ENCODE measurements at regions not wholly inside any gene's neighbourhood (a gene's known extent, or its start where the extent isn't known, plus 50 kb on each side); places are given as distances from the start of the nearest gene placed in this dataset.

- Histone ChIP-seq H3K27me3 (ENCODE audit: insufficient read depth) (no peaks in the 10 kb centered on the region), H3K4me1 (ENCODE audit: control insufficient read depth in 1 of 2, insufficient read depth in 2 of 2, low read depth in 1 of 2, low read length in 1 of 2) (0 out of 4 replicates have a peak, but pooled peaks cover 0 to 5% of the 10 kb centered on the region in 2 experiments), H3F3A (replicated peaks; ENCODE audit: insufficient read depth) (peaks cover 12% of the 10 kb centered on the region), H3K9ac (no peak overlapping the region), H4K20me1 (ENCODE audit: insufficient read depth) (no peaks in the 10 kb centered on the region), H3K9me3 (no peaks in the 10 kb centered on the region), H3K27ac (ENCODE audit: low read depth in 2 of 2, low read length in 1 of 2) (no peak overlapping the region), H3K4me3 (ENCODE audit: low read depth in 2 of 2, low read length in 1 of 2) (no peak overlapping the region), H3K79me2 (ENCODE audit: insufficient read depth) (no peaks in the 10 kb centered on the region), H3K36me3 (replicated peaks in 1 of 2; ENCODE audit: control insufficient read depth in 1 of 2, insufficient read depth in 2 of 2, low read length in 1 of 2) (no peaks in the 10 kb centered on the region), H3K4me2 (no peak overlapping the region), H2AFZ (ENCODE audit: low read depth) (no peak overlapping the region), H3K9me2 (no peaks in the 10 kb centered on the region)
- TF ChIP-seq, protein P1, sequence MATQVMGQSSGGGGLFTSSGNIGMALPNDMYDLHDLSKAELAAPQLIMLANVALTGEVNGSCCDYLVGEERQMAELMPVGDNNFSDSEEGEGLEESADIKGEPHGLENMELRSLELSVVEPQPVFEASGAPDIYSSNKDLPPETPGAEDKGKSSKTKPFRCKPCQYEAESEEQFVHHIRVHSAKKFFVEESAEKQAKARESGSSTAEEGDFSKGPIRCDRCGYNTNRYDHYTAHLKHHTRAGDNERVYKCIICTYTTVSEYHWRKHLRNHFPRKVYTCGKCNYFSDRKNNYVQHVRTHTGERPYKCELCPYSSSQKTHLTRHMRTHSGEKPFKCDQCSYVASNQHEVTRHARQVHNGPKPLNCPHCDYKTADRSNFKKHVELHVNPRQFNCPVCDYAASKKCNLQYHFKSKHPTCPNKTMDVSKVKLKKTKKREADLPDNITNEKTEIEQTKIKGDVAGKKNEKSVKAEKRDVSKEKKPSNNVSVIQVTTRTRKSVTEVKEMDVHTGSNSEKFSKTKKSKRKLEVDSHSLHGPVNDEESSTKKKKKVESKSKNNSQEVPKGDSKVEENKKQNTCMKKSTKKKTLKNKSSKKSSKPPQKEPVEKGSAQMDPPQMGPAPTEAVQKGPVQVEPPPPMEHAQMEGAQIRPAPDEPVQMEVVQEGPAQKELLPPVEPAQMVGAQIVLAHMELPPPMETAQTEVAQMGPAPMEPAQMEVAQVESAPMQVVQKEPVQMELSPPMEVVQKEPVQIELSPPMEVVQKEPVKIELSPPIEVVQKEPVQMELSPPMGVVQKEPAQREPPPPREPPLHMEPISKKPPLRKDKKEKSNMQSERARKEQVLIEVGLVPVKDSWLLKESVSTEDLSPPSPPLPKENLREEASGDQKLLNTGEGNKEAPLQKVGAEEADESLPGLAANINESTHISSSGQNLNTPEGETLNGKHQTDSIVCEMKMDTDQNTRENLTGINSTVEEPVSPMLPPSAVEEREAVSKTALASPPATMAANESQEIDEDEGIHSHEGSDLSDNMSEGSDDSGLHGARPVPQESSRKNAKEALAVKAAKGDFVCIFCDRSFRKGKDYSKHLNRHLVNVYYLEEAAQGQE (IDR thresholded peaks at IDR 0.05; ENCODE audit: low read depth, low read length): no peak
- TF ChIP-seq, protein P2, sequence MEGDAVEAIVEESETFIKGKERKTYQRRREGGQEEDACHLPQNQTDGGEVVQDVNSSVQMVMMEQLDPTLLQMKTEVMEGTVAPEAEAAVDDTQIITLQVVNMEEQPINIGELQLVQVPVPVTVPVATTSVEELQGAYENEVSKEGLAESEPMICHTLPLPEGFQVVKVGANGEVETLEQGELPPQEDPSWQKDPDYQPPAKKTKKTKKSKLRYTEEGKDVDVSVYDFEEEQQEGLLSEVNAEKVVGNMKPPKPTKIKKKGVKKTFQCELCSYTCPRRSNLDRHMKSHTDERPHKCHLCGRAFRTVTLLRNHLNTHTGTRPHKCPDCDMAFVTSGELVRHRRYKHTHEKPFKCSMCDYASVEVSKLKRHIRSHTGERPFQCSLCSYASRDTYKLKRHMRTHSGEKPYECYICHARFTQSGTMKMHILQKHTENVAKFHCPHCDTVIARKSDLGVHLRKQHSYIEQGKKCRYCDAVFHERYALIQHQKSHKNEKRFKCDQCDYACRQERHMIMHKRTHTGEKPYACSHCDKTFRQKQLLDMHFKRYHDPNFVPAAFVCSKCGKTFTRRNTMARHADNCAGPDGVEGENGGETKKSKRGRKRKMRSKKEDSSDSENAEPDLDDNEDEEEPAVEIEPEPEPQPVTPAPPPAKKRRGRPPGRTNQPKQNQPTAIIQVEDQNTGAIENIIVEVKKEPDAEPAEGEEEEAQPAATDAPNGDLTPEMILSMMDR (IDR thresholded peaks at IDR 0.05): no peak
- no peak for TF ChIP-seq CHD2 (IDR thresholded peaks at IDR 0.05; ENCODE audit: low read length, partially characterized antibody)
- TF ChIP-seq PBX3 (IDR thresholded peaks at IDR 0.05): no peak
- TF ChIP-seq RFX5 (IDR thresholded peaks at IDR 0.05; ENCODE audit: low read length): no peak
- no peak for TF ChIP-seq TEAD4 (IDR thresholded peaks at IDR 0.05; ENCODE audit: borderline replicate concordance, insufficient read depth)
- TF ChIP-seq, protein P3, sequence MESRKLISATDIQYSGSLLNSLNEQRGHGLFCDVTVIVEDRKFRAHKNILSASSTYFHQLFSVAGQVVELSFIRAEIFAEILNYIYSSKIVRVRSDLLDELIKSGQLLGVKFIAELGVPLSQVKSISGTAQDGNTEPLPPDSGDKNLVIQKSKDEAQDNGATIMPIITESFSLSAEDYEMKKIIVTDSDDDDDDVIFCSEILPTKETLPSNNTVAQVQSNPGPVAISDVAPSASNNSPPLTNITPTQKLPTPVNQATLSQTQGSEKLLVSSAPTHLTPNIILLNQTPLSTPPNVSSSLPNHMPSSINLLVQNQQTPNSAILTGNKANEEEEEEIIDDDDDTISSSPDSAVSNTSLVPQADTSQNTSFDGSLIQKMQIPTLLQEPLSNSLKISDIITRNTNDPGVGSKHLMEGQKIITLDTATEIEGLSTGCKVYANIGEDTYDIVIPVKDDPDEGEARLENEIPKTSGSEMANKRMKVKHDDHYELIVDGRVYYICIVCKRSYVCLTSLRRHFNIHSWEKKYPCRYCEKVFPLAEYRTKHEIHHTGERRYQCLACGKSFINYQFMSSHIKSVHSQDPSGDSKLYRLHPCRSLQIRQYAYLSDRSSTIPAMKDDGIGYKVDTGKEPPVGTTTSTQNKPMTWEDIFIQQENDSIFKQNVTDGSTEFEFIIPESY (IDR thresholded peaks at IDR 0.05; ENCODE audit: borderline replicate concordance, low read depth): no peak
- TF ChIP-seq MEF2A (IDR thresholded peaks at IDR 0.05; ENCODE audit: borderline replicate concordance, low read depth): no peak
- TF ChIP-seq IRF3 (IDR thresholded peaks at IDR 0.05; ENCODE audit: low read depth, low read length): no peak
- TF ChIP-seq GATA2 (CRISPR knock-in tag; IDR thresholded peaks at IDR 0.05): no peak
- TF ChIP-seq GABPA (IDR thresholded peaks at IDR 0.05; ENCODE audit: low read depth): no peak
- no peak for TF ChIP-seq ELF1 (IDR thresholded peaks at IDR 0.05)
- no peak for TF ChIP-seq MXI1 (IDR thresholded peaks at IDR 0.05; ENCODE audit: low read depth, low read length)
- no peak for TF ChIP-seq EP300 (IDR thresholded peaks at IDR 0.05; ENCODE audit: borderline replicate concordance in 1 of 2, low read depth in 1 of 2, low read length in 1 of 2)
- no peak for TF ChIP-seq POLR2AphosphoS5 (IDR thresholded peaks at IDR 0.05; ENCODE audit: low read depth, low read length)
- no peak for TF ChIP-seq TAF1 (IDR thresholded peaks at IDR 0.05; ENCODE audit: borderline replicate concordance, low read depth, low read length)
- TF ChIP-seq, protein P4, sequence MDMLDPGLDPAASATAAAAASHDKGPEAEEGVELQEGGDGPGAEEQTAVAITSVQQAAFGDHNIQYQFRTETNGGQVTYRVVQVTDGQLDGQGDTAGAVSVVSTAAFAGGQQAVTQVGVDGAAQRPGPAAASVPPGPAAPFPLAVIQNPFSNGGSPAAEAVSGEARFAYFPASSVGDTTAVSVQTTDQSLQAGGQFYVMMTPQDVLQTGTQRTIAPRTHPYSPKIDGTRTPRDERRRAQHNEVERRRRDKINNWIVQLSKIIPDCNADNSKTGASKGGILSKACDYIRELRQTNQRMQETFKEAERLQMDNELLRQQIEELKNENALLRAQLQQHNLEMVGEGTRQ (IDR thresholded peaks at IDR 0.05; ENCODE audit: borderline replicate concordance, low read depth, low read length): no peak
- no peak for TF ChIP-seq SIN3A (IDR thresholded peaks at IDR 0.05; ENCODE audit: borderline replicate concordance, low read depth, low read length)
- ChIA-PET POLR2A (no interaction called here), CTCF (interaction anchor here (4.3 kb wide), 1 partner anchor 11 kb away, joined by 23 read pairs; no protein-coding TSS in a partner anchor)
- DNase-seq: no peak
These were observed 76.2 kb upstream of the UNC5C start for GRCh38 chr4:95625020-95625419.

Data from SK-N-SH (cell line).